GM12875 (cell line): ENCODE measurements at regions not wholly inside any gene's neighbourhood (a gene's known extent, or its start where the extent isn't known, plus 50 kb on each side); places are given as distances from the start of the nearest gene placed in this dataset.

Experiments used
- H3K4me3 ChIP-seq: one replicate; pipeline ENCODE4 v1.5.1; 2011; ENCODE audit warnings: low read depth, low read length, control low read depth
- TF ChIP-seq, protein P1 (sequence below): IDR thresholded peaks from 2 replicates; pipeline ENCODE4 v1.5.1; 2011; ENCODE audit warnings: low read depth, mild to moderate bottlenecking, control low read depth, inconsistent platforms, low read length, moderate library complexity, borderline replicate concordance; ENCODE audit not compliant: insufficient read depth

DNA sequence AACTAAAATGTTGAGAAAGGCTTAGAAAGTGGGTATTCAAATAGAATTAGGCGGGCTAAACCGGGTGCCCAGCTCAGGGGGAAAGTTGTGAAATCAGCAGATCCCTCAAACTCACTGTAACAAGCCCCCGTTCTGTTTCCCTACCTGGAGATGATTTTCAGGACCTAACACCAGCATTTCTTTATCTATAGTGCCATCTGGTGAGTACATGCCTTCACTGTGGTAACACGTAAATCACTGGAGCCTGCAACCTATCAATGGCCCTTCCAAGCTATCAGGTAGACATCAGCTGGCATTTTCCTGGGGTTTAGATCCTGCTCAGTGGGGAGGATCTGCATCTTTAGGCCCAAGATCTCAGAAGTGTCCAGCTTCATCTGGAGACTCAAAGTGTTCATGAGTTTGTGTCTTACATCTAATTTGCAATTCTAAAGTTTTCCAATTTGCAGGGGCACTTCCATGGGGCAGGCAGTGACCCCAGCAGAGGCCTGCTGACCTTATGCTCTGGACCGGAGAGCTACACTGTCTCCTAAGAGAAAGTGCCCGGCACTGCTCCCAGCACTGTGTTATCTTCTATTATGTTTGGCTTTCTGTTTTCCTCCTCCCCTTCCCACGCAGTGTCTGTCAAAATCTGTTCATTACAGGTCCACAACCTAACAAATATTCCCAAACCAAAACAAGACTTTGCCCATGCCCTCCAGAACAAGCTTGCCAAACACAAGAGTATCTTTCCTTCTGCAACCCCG is 132.5 kb downstream of the LSM5 start:
- no peak overlapping the region for H3K4me3 ChIP-seq
- TF ChIP-seq, protein P1, sequence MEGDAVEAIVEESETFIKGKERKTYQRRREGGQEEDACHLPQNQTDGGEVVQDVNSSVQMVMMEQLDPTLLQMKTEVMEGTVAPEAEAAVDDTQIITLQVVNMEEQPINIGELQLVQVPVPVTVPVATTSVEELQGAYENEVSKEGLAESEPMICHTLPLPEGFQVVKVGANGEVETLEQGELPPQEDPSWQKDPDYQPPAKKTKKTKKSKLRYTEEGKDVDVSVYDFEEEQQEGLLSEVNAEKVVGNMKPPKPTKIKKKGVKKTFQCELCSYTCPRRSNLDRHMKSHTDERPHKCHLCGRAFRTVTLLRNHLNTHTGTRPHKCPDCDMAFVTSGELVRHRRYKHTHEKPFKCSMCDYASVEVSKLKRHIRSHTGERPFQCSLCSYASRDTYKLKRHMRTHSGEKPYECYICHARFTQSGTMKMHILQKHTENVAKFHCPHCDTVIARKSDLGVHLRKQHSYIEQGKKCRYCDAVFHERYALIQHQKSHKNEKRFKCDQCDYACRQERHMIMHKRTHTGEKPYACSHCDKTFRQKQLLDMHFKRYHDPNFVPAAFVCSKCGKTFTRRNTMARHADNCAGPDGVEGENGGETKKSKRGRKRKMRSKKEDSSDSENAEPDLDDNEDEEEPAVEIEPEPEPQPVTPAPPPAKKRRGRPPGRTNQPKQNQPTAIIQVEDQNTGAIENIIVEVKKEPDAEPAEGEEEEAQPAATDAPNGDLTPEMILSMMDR, result no peak

DNA sequence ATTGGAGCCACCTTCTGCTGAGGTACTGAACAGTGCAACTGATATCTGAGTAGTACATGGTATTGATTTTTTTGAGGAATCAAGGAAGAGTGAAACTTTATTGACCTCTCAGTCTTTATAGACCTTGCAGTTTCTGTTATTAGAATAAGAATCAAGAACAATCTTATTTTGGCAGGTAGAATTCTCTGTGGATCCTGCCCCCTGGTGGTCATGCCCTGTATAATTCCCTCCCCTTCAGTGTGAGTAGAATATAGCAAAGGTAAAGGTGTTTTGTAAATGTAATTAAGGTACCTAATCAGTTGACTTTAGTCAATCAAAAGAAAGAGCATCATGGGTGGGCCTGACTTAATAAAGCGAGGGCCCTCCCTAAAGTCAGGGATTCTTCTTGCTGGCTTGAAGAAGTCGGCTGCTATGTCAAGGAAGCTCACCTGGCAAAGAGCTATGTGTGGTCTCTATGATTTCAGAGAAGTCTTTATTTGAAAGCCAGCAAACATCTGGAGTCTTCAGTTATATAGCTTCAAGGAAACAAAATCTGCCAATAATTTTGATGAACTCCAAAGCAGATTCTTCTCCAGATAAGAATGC is 142.8 kb downstream of the LSM5 start:
- no peak overlapping the region for H3K4me3 ChIP-seq
- TF ChIP-seq, protein P1, result peak; percentile 52; the same call in 1 of the 2 replicates

DNA sequence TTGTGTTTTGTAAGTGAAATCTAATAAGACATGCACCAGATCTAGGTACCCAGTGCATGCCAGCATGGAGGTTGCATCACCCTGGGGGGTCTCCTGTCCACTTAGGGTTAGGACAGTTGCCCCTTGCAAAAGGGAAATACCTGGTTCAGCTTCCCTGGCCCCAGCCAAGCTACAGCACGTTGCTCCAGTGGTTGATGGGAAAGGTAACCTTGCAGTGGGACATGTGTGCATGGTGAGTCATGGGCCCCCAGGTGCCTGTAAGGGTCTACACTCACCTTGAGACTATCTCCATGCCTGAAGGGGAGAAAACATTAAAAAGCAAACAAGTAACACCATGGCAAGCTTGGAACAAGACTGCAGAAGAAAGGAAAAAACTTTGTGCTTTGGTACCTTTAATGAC is 143.9 kb downstream of the LSM5 start:
- TF ChIP-seq, protein P1, result no peak
- H3K4me3 ChIP-seq, result no peak overlapping the region

DNA sequence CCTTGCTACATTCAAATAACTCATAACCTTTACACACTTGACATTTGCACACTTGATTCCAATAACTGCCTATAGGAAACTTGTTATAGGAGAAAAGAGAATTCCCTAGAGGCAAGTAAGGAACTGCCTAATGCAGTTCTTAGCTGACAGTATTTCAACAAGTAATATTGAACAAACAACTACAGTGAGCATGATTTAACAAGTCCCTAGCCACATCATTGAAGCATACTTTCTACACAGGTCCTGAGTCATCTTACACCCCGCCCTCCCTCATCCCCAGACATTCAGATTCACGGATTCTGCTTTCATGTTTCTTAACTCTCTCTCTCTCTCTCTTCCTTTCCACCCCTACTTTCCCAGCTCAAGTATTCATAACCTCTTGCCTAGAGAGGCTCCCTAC is 153.5 kb downstream of the LSM5 start:
- no peak overlapping the region for H3K4me3 ChIP-seq
- TF ChIP-seq, protein P1, result no peak

DNA sequence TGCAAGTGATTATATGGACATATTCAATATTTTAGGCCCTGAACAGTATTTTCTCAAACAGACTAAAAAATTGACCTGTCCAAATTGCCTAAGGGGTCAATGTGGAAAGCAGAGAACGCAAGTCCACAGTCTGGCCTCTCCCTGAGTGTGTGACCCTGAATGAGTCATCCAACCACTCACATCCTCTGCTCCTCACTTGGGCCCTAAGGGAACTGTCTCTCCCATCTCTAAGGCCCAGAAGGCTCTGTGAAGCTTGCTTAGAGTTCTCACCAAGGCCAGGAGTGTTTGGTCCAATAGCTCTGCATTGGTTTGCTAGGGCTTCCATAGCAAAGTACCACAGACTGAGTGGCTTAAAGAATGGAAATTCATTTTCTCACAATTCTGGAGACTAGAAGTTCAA is 155.1 kb downstream of the LSM5 start:
- TF ChIP-seq, protein P1, result no peak
- no peak overlapping the region for H3K4me3 ChIP-seq

DNA sequence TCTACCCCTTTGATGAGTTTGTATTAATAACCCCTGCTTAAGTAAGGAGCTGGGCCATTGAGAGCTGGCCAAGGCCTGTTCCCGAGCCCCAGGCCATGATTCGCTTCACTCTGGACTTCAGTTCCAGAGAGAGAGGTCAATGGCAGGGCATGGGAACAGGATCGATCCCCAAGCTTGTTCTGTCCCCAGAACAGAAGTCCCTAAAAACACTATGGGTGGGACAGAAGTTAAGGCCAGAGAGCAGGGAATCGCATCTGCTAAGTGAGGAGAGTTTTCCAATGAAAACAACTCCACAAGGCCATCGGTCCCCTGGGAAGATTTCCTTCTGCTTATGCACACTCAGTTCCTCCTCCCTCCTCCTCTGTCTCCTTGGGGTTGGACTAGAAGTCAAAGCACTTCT is 159.6 kb downstream of the LSM5 start:
- TF ChIP-seq, protein P1, result no peak
- H3K4me3 ChIP-seq, result no peak overlapping the region

DNA sequence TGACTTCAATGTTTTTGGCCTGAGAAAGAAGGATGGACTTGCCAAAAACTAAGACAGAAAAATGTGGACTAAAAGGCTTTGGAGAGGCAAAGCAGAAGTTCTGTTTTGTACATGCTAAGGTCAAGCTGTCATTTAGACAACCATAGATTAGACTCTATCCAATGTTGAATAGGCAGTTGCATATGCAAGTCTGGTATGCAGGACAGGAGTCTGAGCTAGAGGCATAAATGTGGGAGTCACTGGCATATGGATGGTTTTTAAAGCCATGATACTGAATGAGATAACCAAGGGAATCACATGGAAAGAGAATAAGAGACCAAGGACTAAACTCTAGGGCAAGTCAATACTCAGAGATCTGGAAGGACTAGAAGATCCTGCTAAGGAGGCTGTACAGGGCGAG is 164.1 kb downstream of the LSM5 start:
- no peak overlapping the region for H3K4me3 ChIP-seq
- TF ChIP-seq, protein P1, result no peak
